Mesodermal cell (in vitro differentiated cells): ENCODE measurements at regions not wholly inside any gene's neighbourhood (a gene's known extent, or its start where the extent isn't known, plus 50 kb on each side); places are given as distances from the start of the nearest gene placed in this dataset.

ENCODE experiments used
- H3K27ac ChIP-seq: 2 replicates; pipeline ENCODE4 v1.7.0; 2013; ENCODE audit warnings: mild to moderate bottlenecking, low read depth, low read length, moderate library complexity; ENCODE audit not compliant: severe bottlenecking
- H3K36me3 ChIP-seq: 2 replicates; pipeline ENCODE4 v1.7.1; 2013; ENCODE audit warnings: mild to moderate bottlenecking, low read length, moderate library complexity; ENCODE audit not compliant: control insufficient read depth, insufficient read depth
- H3K4me1 ChIP-seq: one replicate; pipeline ENCODE4 v1.7.1; 2013; ENCODE audit warnings: mild to moderate bottlenecking, low read length; ENCODE audit not compliant: insufficient read depth, control insufficient read depth, poor library complexity, severe bottlenecking
- H3K4me3 ChIP-seq: 2 replicates; pipeline ENCODE4 v1.7.0; 2013; ENCODE audit warnings: low read length, control low read depth, mild to moderate bottlenecking; ENCODE audit not compliant: insufficient read depth, poor library complexity, severe bottlenecking; ENCODE audit errors: extremely low read depth
- H3K9me3 ChIP-seq: 2 replicates; pipeline ENCODE4 v1.7.1; 2013; ENCODE audit warnings: mild to moderate bottlenecking, low read length, moderate library complexity; ENCODE audit not compliant: control insufficient read depth
- WGBS, 2 experiments: methylation state at CpG; one replicate each; pipeline ENCODE4 v1.1.5; 2013; ENCODE audit warnings: missing lambda C conversion rate in 2 of 2; ENCODE audit not compliant: insufficient coverage in 2 of 2; 5-methylcytosine and 5-hydroxymethylcytosine counted together

- no peak overlapping the region for H3K27ac ChIP-seq
- H3K9me3 ChIP-seq: no peaks in the 10 kb centered on the region
- WGBS, 2 experiments: 87 to 88% methylated on average over 7 to 8 of the region's 8 CpGs
- no peak overlapping the region for H3K4me3 ChIP-seq
- no peaks in the 10 kb centered on the region for H3K36me3 ChIP-seq
- H3K4me1 ChIP-seq: no peaks in the 10 kb centered on the region
These were observed 212.3 kb upstream of the B3GAT1 start for GRCh38 chr11:134624166-134624920.

- Histone ChIP-seq H3K36me3 (no peaks in the 10 kb centered on the region), H3K9me3 (no peaks in the 10 kb centered on the region), H3K27ac (no peak overlapping the region), H3K4me3 (no peak overlapping the region), H3K4me1 (no peaks in the 10 kb centered on the region)
- 84 to 86% methylated on average over 4 of the region's 5 CpGs for WGBS, 2 experiments
These were observed 211.7 kb upstream of the B3GAT1 start for GRCh38 chr11:134623711-134624110.

GRCh38 chr11:134622458-134622857 lies 210.4 kb upstream of the B3GAT1 start:
- 94 to 100% methylated on average over 5 of the region's 6 CpGs for WGBS, 2 experiments
- H3K4me1 ChIP-seq: no peaks in the 10 kb centered on the region

GRCh38 chr11:134617360-134617759 lies 205.3 kb upstream of the B3GAT1 start:
- H3K36me3 ChIP-seq: no peaks in the 10 kb centered on the region
- no peak overlapping the region for H3K27ac ChIP-seq
- H3K9me3 ChIP-seq: no peaks in the 10 kb centered on the region
- WGBS, 2 experiments: 89 to 91% methylated on average over 7 to 9 of the region's 9 CpGs
- no peaks in the 10 kb centered on the region for H3K4me1 ChIP-seq
- no peak overlapping the region for H3K4me3 ChIP-seq

More at GRCh38 chr11:134622458-134622857, 210.4 kb upstream of the B3GAT1 start:
- H3K4me3 ChIP-seq: no peak overlapping the region
- no peak overlapping the region for H3K27ac ChIP-seq
- no peaks in the 10 kb centered on the region for H3K36me3 ChIP-seq
- no peaks in the 10 kb centered on the region for H3K9me3 ChIP-seq

- no peaks in the 10 kb centered on the region for H3K4me1 ChIP-seq
- H3K36me3 ChIP-seq: no peaks in the 10 kb centered on the region
- 83 to 97% methylated on average over 4 to 5 of the region's 8 CpGs for WGBS, 2 experiments
- H3K4me3 ChIP-seq: no peak overlapping the region
- no peak overlapping the region for H3K27ac ChIP-seq
- no peaks in the 10 kb centered on the region for H3K9me3 ChIP-seq
These were observed 204.0 kb upstream of the B3GAT1 start for GRCh38 chr11:134616038-134616437.

GRCh38 chr11:134615041-134615615 lies 203.1 kb upstream of the B3GAT1 start:
- Histone ChIP-seq H3K9me3 (no peaks in the 10 kb centered on the region), H3K27ac (no peak overlapping the region), H3K36me3 (no peaks in the 10 kb centered on the region), H3K4me1 (no peaks in the 10 kb centered on the region), H3K4me3 (no peak overlapping the region)
- WGBS, 2 experiments: 60 to 83% methylated on average over 1 of the region's 5 CpGs

- H3K4me1 ChIP-seq: no peaks in the 10 kb centered on the region
- H3K36me3 ChIP-seq: no peaks in the 10 kb centered on the region
- no peak overlapping the region for H3K4me3 ChIP-seq
- no peaks in the 10 kb centered on the region for H3K9me3 ChIP-seq
- WGBS, 2 experiments: 77 to 100% methylated on average over 2 to 4 of the region's 4 CpGs
- no peak overlapping the region for H3K27ac ChIP-seq
These were observed 202.1 kb upstream of the B3GAT1 start for GRCh38 chr11:134614141-134614540.

GRCh38 chr11:134613646-134614045 lies 201.6 kb upstream of the B3GAT1 start:
- Histone ChIP-seq H3K4me1 (no peaks in the 10 kb centered on the region), H3K27ac (no peak overlapping the region), H3K36me3 (no peaks in the 10 kb centered on the region), H3K9me3 (no peaks in the 10 kb centered on the region), H3K4me3 (no peak overlapping the region)
- WGBS, 2 experiments: 91 to 92% methylated on average over 9 of the region's 9 CpGs

GRCh38 chr11:134612140-134613030 lies 200.3 kb upstream of the B3GAT1 start:
- no peak overlapping the region for H3K27ac ChIP-seq
- WGBS, 2 experiments: 69 to 74% methylated on average over 8 to 9 of the region's 12 CpGs
- no peaks in the 10 kb centered on the region for H3K4me1 ChIP-seq
- no peaks in the 10 kb centered on the region for H3K9me3 ChIP-seq
- no peak overlapping the region for H3K4me3 ChIP-seq
- H3K36me3 ChIP-seq: no peaks in the 10 kb centered on the region

- Histone ChIP-seq H3K27ac (no peak overlapping the region), H3K4me1 (no peaks in the 10 kb centered on the region), H3K9me3 (no peaks in the 10 kb centered on the region), H3K36me3 (no peaks in the 10 kb centered on the region), H3K4me3 (no peak overlapping the region)
- 92 to 100% methylated on average over 1 to 6 of the region's 8 CpGs for WGBS, 2 experiments
These were observed 199.5 kb upstream of the B3GAT1 start for GRCh38 chr11:134611537-134611936.
